ENCODE measurements at regions not wholly inside any gene's neighbourhood (a gene's known extent, or its start where the extent isn't known, plus 50 kb on each side); places are given as distances from the start of the nearest gene placed in this dataset.

GRCh38 chr4:57280481-57280880 is 170.3 kb upstream of the IGFBP7 start:
- no peaks in the 10 kb centered on the region for H3K9me2 ChIP-seq (replicated peaks; ENCODE audit: control insufficient read depth, low read length)
- H4K20me1 ChIP-seq (ENCODE audit: control insufficient read depth, insufficient read depth, low read depth, low read length): no peaks in the 10 kb centered on the region
- H3K27me3 ChIP-seq (ENCODE audit: control insufficient read depth, low read length): no peaks in the 10 kb centered on the region
- H3K4me3 ChIP-seq (ENCODE audit: low read length): no peak overlapping the region
- H3K27ac ChIP-seq (ENCODE audit: low read depth, low read length): no peak overlapping the region
- no peaks in the 10 kb centered on the region for H3K79me2 ChIP-seq (ENCODE audit: control insufficient read depth, low read length)
- H3F3A ChIP-seq (ENCODE audit: control insufficient read depth, insufficient read depth): no peaks in the 10 kb centered on the region
- H3K4me1 ChIP-seq (ENCODE audit: control insufficient read depth, low read length): no peaks in the 10 kb centered on the region
- no peaks in the 10 kb centered on the region for H3K36me3 ChIP-seq (ENCODE audit: control insufficient read depth, low read length)
- H3K4me2 ChIP-seq (ENCODE audit: low read length): no peak overlapping the region
- no peaks in the 10 kb centered on the region for H3K9me3 ChIP-seq (ENCODE audit: control insufficient read depth, insufficient read depth, low read length)
- TF ChIP-seq CTCF (IDR thresholded peaks at IDR 0.05; ENCODE audit: low read depth, low read length, poor library complexity, severe bottlenecking): no peak
- no peak for TF ChIP-seq EZH2phosphoT487 (IDR thresholded peaks at IDR 0.05; ENCODE audit: borderline replicate concordance, low read length)

GRCh38 chr4:57278780-57279179 is 168.6 kb upstream of the IGFBP7 start:
- H3K9me3 ChIP-seq (ENCODE audit: control insufficient read depth, insufficient read depth, low read length): no peaks in the 10 kb centered on the region
- H3K4me2 ChIP-seq (ENCODE audit: low read length): no peak overlapping the region
- TF ChIP-seq CTCF (IDR thresholded peaks at IDR 0.05; ENCODE audit: low read depth, low read length, poor library complexity, severe bottlenecking): no peak
- no peaks in the 10 kb centered on the region for H3K79me2 ChIP-seq (ENCODE audit: control insufficient read depth, low read length)
- no peak overlapping the region for H3K4me3 ChIP-seq (ENCODE audit: low read length)
- H3K27me3 ChIP-seq (ENCODE audit: control insufficient read depth, low read length): no peaks in the 10 kb centered on the region
- H3K27ac ChIP-seq (ENCODE audit: low read depth, low read length): no peak overlapping the region
- H3K36me3 ChIP-seq (ENCODE audit: control insufficient read depth, low read length): no peaks in the 10 kb centered on the region
- H3K4me1 ChIP-seq (ENCODE audit: control insufficient read depth, low read length): no peaks in the 10 kb centered on the region
- H4K20me1 ChIP-seq (ENCODE audit: control insufficient read depth, insufficient read depth, low read depth, low read length): no peaks in the 10 kb centered on the region
- no peaks in the 10 kb centered on the region for H3F3A ChIP-seq (ENCODE audit: control insufficient read depth, insufficient read depth)
- H3K9me2 ChIP-seq (replicated peaks; ENCODE audit: control insufficient read depth, low read length): no peaks in the 10 kb centered on the region

- Histone ChIP-seq H3K9me2 (replicated peaks; ENCODE audit: control insufficient read depth, low read length) (no peaks in the 10 kb centered on the region), H3K4me2 (ENCODE audit: low read length) (no peak overlapping the region), H3K4me3 (ENCODE audit: low read length) (no peak overlapping the region), H3K79me2 (ENCODE audit: control insufficient read depth, low read length) (no peaks in the 10 kb centered on the region), H4K20me1 (ENCODE audit: control insufficient read depth, insufficient read depth, low read depth, low read length) (no peaks in the 10 kb centered on the region), H3K27me3 (ENCODE audit: control insufficient read depth, low read length) (no peaks in the 10 kb centered on the region), H3F3A (ENCODE audit: control insufficient read depth, insufficient read depth) (no peaks in the 10 kb centered on the region), H3K9me3 (ENCODE audit: control insufficient read depth, insufficient read depth, low read length) (no peaks in the 10 kb centered on the region), H3K27ac (ENCODE audit: low read depth, low read length) (no peak overlapping the region), H3K4me1 (ENCODE audit: control insufficient read depth, low read length) (no peaks in the 10 kb centered on the region), H3K36me3 (ENCODE audit: control insufficient read depth, low read length) (no peaks in the 10 kb centered on the region)
- TF ChIP-seq EZH2phosphoT487 (IDR thresholded peaks at IDR 0.05; ENCODE audit: borderline replicate concordance, low read length) (no peak), CTCF (IDR thresholded peaks at IDR 0.05; ENCODE audit: low read depth, low read length, poor library complexity, severe bottlenecking) (no peak)
These were observed 163.9 kb upstream of the IGFBP7 start for GRCh38 chr4:57274082-57274481.

- Histone ChIP-seq H3K36me3 (ENCODE audit: control insufficient read depth, low read length) (no peaks in the 10 kb centered on the region), H3K4me1 (ENCODE audit: control insufficient read depth, low read length) (no peaks in the 10 kb centered on the region), H3K9me2 (replicated peaks; ENCODE audit: control insufficient read depth, low read length) (no peaks in the 10 kb centered on the region), H3K4me2 (ENCODE audit: low read length) (no peak overlapping the region), H3K27me3 (ENCODE audit: control insufficient read depth, low read length) (no peaks in the 10 kb centered on the region), H3K9me3 (ENCODE audit: control insufficient read depth, insufficient read depth, low read length) (no peaks in the 10 kb centered on the region), H3K79me2 (ENCODE audit: control insufficient read depth, low read length) (no peaks in the 10 kb centered on the region), H4K20me1 (ENCODE audit: control insufficient read depth, insufficient read depth, low read depth, low read length) (no peaks in the 10 kb centered on the region), H3K4me3 (ENCODE audit: low read length) (no peak overlapping the region), H3K27ac (ENCODE audit: low read depth, low read length) (no peak overlapping the region), H3F3A (ENCODE audit: control insufficient read depth, insufficient read depth) (no peaks in the 10 kb centered on the region)
- TF ChIP-seq EZH2phosphoT487 (IDR thresholded peaks at IDR 0.05; ENCODE audit: borderline replicate concordance, low read length) (no peak), CTCF (IDR thresholded peaks at IDR 0.05; ENCODE audit: low read depth, low read length, poor library complexity, severe bottlenecking) (no peak)
These were observed 160.2 kb upstream of the IGFBP7 start for GRCh38 chr4:57270346-57270745.

Measured in DOHH2 (cell line).